Common myeloid progenitor, CD34-positive (primary cell): ENCODE measurements at regions not wholly inside any gene's neighbourhood (a gene's known extent, or its start where the extent isn't known, plus 50 kb on each side); places are given as distances from the start of the nearest gene placed in this dataset.

Experiments used
- CTCF ChIA-PET: fragments of 350-600 bp; sonication (Branson Sonifier 250); formaldehyde crosslinking; loops from one replicate; lab custom pipeline; 2021; ENCODE audit warnings: antibody characterized with exemption; lab: Charles Lee
- POLR2A ChIA-PET: fragments of 350-600 bp; sonication (Branson Sonifier 250); formaldehyde crosslinking; loops from one replicate; lab custom pipeline; 2021; ENCODE audit warnings: antibody characterized with exemption; lab: Charles Lee
- DNase-seq, 3 donors: peaks; one replicate each; pipeline versions ENCODE4 v3.0.0 to v3.0.0-alpha.2; 2013
- H3K27ac ChIP-seq, 2 experiments: 1 replicate in 1 of 2; 2 replicates in 1 of 2; pipeline ENCODE4 v1.7.0; 2013; ENCODE audit warnings: inconsistent platforms in 2 of 2, low read length in 2 of 2, mild to moderate bottlenecking in 2 of 2, low read depth in 1 of 2, moderate library complexity in 1 of 2; ENCODE audit not compliant: severe bottlenecking in 2 of 2, insufficient read depth in 1 of 2, poor library complexity in 1 of 2
- H3K27me3 ChIP-seq, 5 experiments: replicated peaks in 2 of 5; 1 replicate in 3 of 5; 2 replicates in 2 of 5; pipeline versions ENCODE4 v1.6.1 to v1.7.0; 2013; ENCODE audit warnings: low read length in 4 of 5, mild to moderate bottlenecking in 2 of 5, moderate library complexity in 2 of 5, inconsistent platforms in 1 of 5; ENCODE audit not compliant: insufficient read depth in 5 of 5, control insufficient read depth in 4 of 5
- H3K36me3 ChIP-seq, 4 experiments: 1 replicate in 2 of 4; 2 replicates in 2 of 4; pipeline versions ENCODE4 v1.6.1 to v1.7.0; 2013; ENCODE audit warnings: low read length in 3 of 4, control low read depth in 1 of 4, mild to moderate bottlenecking in 1 of 4; ENCODE audit not compliant: control insufficient read depth in 4 of 4, insufficient read depth in 4 of 4
- H3K4me1 ChIP-seq, 4 experiments: 1 replicate in 3 of 4; 2 replicates in 1 of 4; pipeline versions ENCODE4 v1.6.1 to v1.7.1; 2013; ENCODE audit warnings: low read length in 3 of 4, mild to moderate bottlenecking in 3 of 4, control low read depth in 1 of 4, inconsistent platforms in 1 of 4, moderate library complexity in 1 of 4; ENCODE audit not compliant: control insufficient read depth in 4 of 4, insufficient read depth in 4 of 4; ENCODE audit errors: control extremely low read depth in 1 of 4
- H3K4me3 ChIP-seq, 7 experiments: 1 replicate in 4 of 7; 2 replicates in 3 of 7; pipeline versions ENCODE4 v1.5.1 to v1.7.0; 2013; ENCODE audit warnings: mild to moderate bottlenecking in 7 of 7, low read length in 6 of 7, moderate library complexity in 6 of 7, inconsistent platforms in 2 of 7, low read depth in 2 of 7, control low read depth in 1 of 7; ENCODE audit not compliant: insufficient read depth in 4 of 7, control insufficient read depth in 1 of 7; ENCODE audit errors: extremely low read depth in 1 of 7
- H3K9me3 ChIP-seq, 5 experiments: 1 replicate in 4 of 5; 2 replicates in 1 of 5; pipeline versions ENCODE4 v1.6.1 to v1.7.1; 2013; ENCODE audit warnings: low read length in 4 of 5, mild to moderate bottlenecking in 2 of 5, inconsistent platforms in 1 of 5, low read depth in 1 of 5, moderate library complexity in 1 of 5; ENCODE audit not compliant: control insufficient read depth in 4 of 5, insufficient read depth in 2 of 5; ENCODE audit errors: control extremely low read depth in 1 of 5
- WGBS: methylation state at CpG from one replicate; pipeline ENCODE4 v1.1.5; 2013; ENCODE audit not compliant: insufficient coverage; 5-methylcytosine and 5-hydroxymethylcytosine counted together

DNA sequence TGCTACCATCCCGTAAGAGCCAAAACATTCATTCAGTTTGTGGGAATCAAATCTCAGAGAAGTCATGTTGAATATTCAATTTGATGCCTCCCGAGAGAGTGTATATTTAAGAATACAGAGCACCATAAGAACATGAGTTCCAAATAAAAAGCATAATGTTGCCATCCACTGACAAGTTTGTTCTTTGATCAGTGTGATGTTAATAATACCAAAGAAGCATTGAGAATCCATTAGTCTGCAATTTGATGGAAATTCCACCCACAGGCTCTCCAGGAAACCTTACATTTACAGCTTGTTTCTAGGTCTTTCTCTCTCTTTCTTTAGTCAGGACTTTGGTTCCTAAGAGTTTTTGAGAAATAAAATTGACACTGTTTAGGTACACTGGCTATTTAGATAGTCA is 200.6 kb upstream of the SFRP2 start:
- no peaks in the 10 kb centered on the region for H3K4me1 ChIP-seq
- CTCF ChIA-PET = no interaction called here

DNA sequence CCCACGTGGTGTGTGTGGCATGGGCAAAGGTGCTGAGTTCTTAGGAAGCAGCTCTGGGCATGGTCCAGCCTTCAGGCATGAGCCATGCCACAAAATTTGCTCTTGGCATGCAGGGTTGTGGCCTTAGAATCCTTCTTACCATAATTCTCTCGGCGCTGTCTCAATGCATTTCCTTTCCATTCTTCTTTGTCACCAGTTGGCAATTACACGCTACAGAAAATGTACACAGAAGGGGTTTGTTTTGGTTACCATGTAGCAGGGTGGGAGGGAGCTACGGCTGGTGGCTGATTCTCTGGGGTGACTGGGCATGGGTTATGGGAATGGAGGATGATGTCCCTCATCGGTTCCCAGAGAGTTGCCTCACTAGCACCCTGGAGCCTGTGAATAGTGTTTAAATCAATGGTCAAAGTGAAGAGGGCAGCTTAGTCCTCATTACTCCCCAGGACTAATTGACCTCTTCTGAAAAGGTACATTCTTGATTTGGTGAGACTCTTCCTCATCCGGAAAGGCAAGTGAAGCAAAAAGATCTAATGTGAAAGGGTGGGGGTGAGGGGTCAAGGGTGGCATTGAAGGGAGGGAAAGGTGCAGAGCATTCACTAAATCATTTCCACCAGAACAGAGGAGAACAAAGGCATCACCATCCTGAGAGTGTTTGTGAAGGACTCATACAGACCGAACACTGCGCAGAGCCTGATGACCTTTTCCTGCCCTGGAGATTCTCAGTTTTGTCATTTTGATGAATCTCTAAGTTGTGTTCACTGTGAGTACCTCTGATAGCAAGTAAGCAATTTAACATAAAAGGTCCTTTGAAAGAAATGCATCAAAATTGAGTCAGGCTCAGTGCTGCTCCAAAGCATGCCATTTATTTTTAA is 199.8 kb upstream of the SFRP2 start:
- DNase-seq = no peak
- WGBS = 93% methylated on average over 6 of the region's 9 CpGs
- CTCF ChIA-PET = no interaction called here

More for the DNA sequence above, 200.6 kb upstream of the SFRP2 start:
- no CpG with 5 or more reads among the region's 2 CpGs for WGBS
- Histone ChIP-seq H3K9me3 (no peaks in the 10 kb centered on the region), H3K27me3 (no peaks in the 10 kb centered on the region), H3K27ac (no peak overlapping the region), H3K36me3 (no peaks in the 10 kb centered on the region), H3K4me3 (no peak overlapping the region)
- POLR2A ChIA-PET = no interaction called here
- DNase-seq = no peak

DNA sequence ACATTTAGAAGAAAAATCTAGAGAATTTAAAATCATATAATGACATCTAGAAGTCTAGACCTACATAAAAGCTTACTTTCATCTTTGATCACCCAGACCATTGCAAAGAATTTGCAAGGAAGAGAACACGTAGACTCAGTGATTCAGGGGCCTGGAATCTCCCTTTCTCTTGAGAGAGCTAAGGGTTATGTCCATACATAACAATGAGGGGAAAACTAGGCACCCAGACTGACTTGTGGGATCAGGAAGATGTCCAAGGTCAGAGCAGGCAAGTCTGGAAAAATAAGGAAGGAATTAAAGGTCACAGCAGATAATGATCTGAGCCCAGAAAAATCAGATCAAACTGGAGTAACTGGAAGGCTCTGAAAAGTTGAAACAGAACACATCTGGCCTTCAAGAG is 198.4 kb upstream of the SFRP2 start:
- no peak for DNase-seq
- Histone ChIP-seq H3K4me1 (no peaks in the 10 kb centered on the region), H3K27ac (no peak overlapping the region), H3K36me3 (no peaks in the 10 kb centered on the region), H3K27me3 (no peaks in the 10 kb centered on the region), H3K9me3 (no peaks in the 10 kb centered on the region), H3K4me3 (no peak overlapping the region)
- POLR2A ChIA-PET = no interaction called here
- WGBS = 56% methylated on average over 1 of the region's 1 CpG
- CTCF ChIA-PET = no interaction called here

More for the DNA sequence above, 199.8 kb upstream of the SFRP2 start:
- Histone ChIP-seq H3K27ac (no peak overlapping the region), H3K36me3 (no peaks in the 10 kb centered on the region), H3K9me3 (no peaks in the 10 kb centered on the region), H3K4me1 (no peaks in the 10 kb centered on the region), H3K4me3 (no peak overlapping the region), H3K27me3 (no peaks in the 10 kb centered on the region)
- POLR2A ChIA-PET = no interaction called here

DNA sequence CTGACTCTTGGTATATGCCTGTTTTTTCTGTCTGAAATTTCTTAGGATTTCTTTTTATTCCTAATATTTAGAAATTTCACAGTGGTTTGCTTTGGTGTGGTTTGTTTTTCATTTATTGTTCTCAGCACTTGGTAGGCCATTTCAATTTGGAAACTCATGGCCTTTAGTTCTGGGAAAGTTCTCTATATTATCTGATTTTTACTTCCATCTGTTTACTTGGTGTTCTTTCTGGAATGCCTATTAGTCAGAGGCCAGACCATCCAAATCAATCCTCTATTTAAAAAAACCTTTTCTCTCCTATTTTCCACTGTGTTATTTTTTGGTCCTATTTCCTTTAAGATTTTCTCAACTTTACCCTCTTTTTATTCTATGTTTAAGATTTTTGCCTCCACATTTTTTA is 188.1 kb upstream of the SFRP2 start:
- Histone ChIP-seq H3K4me1 (no peaks in the 10 kb centered on the region), H3K36me3 (no peaks in the 10 kb centered on the region), H3K27ac (no peak overlapping the region), H3K9me3 (peaks cover 0 to 11% (median 5%) of the 10 kb centered on the region in 5 experiments), H3K27me3 (no peaks in the 10 kb centered on the region), H3K4me3 (no peak overlapping the region)
- ChIA-PET CTCF (no interaction called here), POLR2A (no interaction called here)
- DNase-seq = no peak

GRCh38 chr4:153974452-153974851 is 185.6 kb upstream of the SFRP2 start:
- ChIA-PET POLR2A (no interaction called here), CTCF (no interaction called here)
- Histone ChIP-seq H3K27ac (no peak overlapping the region), H3K27me3 (no peaks in the 10 kb centered on the region), H3K4me3 (no peak overlapping the region), H3K9me3 (peaks cover 0 to 11% (median 5%) of the 10 kb centered on the region in 5 experiments), H3K36me3 (no peaks in the 10 kb centered on the region), H3K4me1 (no peaks in the 10 kb centered on the region)
- 93% methylated on average over 1 of the region's 1 CpG for WGBS
- DNase-seq = no peak

- Histone ChIP-seq H3K27me3 (no peaks in the 10 kb centered on the region), H3K27ac (no peak overlapping the region), H3K4me3 (no peak overlapping the region), H3K4me1 (no peaks in the 10 kb centered on the region), H3K9me3 (peaks cover 0 to 11% (median 5%) of the 10 kb centered on the region in 5 experiments), H3K36me3 (no peaks in the 10 kb centered on the region)
- no CpG with 5 or more reads among the region's 4 CpGs for WGBS
- ChIA-PET POLR2A (no interaction called here), CTCF (no interaction called here)
- no peak for DNase-seq
Observed at GRCh38 chr4:153973942-153974341, 185.1 kb upstream of the SFRP2 start.

DNA sequence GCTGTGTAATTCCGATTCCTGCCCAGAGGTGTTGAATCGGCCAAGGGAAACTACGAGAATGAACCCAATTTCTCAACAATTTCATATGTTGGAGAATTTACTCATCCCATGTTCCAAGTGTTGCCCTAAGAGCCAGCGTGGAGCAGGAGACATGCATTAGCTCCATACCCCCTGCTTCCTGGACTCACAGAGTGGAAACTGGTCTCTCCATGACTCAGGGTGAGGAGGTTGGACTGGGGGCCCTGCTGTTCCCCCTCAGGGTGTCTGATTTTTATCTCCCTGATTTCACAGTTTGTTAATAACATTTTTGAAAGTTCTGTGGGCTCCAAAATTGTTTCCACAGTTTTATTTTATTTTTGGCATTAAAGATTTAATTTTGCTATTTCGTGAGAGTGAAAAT is 183.0 kb upstream of the SFRP2 start:
- WGBS = 94% methylated on average over 5 of the region's 5 CpGs
- H3K4me1 ChIP-seq = no peaks in the 10 kb centered on the region
- no peak overlapping the region for H3K4me3 ChIP-seq
- ChIA-PET POLR2A (no interaction called here), CTCF (no interaction called here)
- H3K9me3 ChIP-seq = peaks cover 0 to 11% (median 5%) of the 10 kb centered on the region in 5 experiments
- no peaks in the 10 kb centered on the region for H3K27me3 ChIP-seq
- no peak overlapping the region for H3K27ac ChIP-seq
- DNase-seq = no peak
- H3K36me3 ChIP-seq = no peaks in the 10 kb centered on the region
